22Rv1 (cell line): ENCODE measurements at regions not wholly inside any gene's neighbourhood (a gene's known extent, or its start where the extent isn't known, plus 50 kb on each side); places are given as distances from the start of the nearest gene placed in this dataset.

Source experiments
- CTCF ChIP-seq: fragments of 450-650 bp; IDR thresholded peaks from 2 replicates; pipeline ENCODE4 v1.5.1; 2017; ENCODE audit warnings: mild to moderate bottlenecking
- ZFX ChIP-seq: fragments of 450-650 bp; IDR thresholded peaks from 2 replicates; pipeline ENCODE4 v1.6.1; 2017; ENCODE audit warnings: antibody characterized with exemption, borderline replicate concordance

DNA sequence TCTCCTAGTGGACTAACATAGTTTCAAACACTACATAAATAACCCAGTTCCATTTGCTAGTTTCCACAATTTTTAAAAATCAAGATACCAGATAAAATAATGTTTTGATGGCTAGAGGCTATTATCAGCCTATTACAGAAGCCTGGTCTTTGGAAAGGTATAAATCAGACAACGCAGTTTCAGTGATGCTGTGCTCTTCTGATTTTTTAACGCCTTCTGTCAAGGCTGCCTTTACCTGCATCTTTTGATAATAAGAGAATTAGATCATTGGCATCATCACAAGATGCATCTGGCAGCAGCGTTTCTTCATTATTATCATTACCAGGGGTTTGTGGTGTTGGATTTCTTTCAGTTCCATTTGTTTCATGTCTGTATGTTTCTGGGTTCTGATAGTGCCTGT, 268.7 kb downstream of the MTX2 start:
- TF ChIP-seq ZFX (no peak), CTCF (no peak)
